GM12878 (cell line): ENCODE measurements at regions not wholly inside any gene's neighbourhood (a gene's known extent, or its start where the extent isn't known, plus 50 kb on each side); places are given as distances from the start of the nearest gene placed in this dataset.

Source experiments
- ATAC-seq: fragments of 200-7000 bp; cut with Tn5 transposase; 3 replicates; pipeline ENCODE4 v1.9.1; 2020; ENCODE audit warnings: mild to moderate bottlenecking, moderate library complexity
- BruUV-seq: library from RNA; stranded (reverse); fragments of 400-500 nt; replicated peaks from 2 replicates; lab custom pipeline; 2021; lab: Mats Ljungman, UMichigan
- CTCF ChIA-PET: fragments of 300-600 bp; sonication (Branson Sonifier 250); formaldehyde crosslinking; extraction: SDS; loops from one replicate; lab custom pipeline; 2021; ENCODE audit warnings: inconsistent platforms; lab: Yijun Ruan, JAX
- POLR2A ChIA-PET: fragments of 350-600 bp; formaldehyde crosslinking; extraction: SDS; loops from one replicate; lab custom pipeline; 2021; ENCODE audit warnings: inconsistent platforms; lab: Charles Lee
- RAD21 ChIA-PET: fragments of 300-600 bp; sonication (Branson Sonifier 250); formaldehyde crosslinking; loops from one replicate; lab custom pipeline; 2023; ENCODE audit warnings: antibody characterized with exemption; ENCODE audit not compliant: unreplicated experiment; lab: Charles Lee
- SMC1A ChIA-PET: fragments of 300-600 bp; sonication (Branson Sonifier 250); formaldehyde crosslinking; loops from one replicate; lab custom pipeline; 2023; ENCODE audit not compliant: unreplicated experiment, uncharacterized antibody; lab: Charles Lee
- DNase-seq: peaks from one replicate; pipeline ENCODE4 v3.0.0-alpha.2; 2011; ENCODE audit warnings: low read depth, low spot score
- FAIRE-seq: peaks from 3 replicates; lab custom pipeline; 2011; peaks lifted over from hg19 to GRCh38; lab: Jason Lieb, UNC
- H2AFZ ChIP-seq: 2 replicates; pipeline ENCODE4 v1.6.0; 2011; ENCODE audit warnings: low read depth, low read length, control low read depth; ENCODE audit not compliant: control insufficient read depth
- H3K27ac ChIP-seq: 2 replicates; pipeline ENCODE4 v1.5.1; 2011; ENCODE audit warnings: control low read depth; ENCODE audit not compliant: control insufficient read depth, insufficient read depth
- H3K27me3 ChIP-seq, 2 experiments: replicated peaks in 1 of 2; 2 replicates each; pipeline versions ENCODE4 v1.6.0 to v1.6.1; 2011; ENCODE audit warnings: low read length in 1 of 2; ENCODE audit not compliant: control insufficient read depth in 2 of 2, insufficient read depth in 2 of 2
- H3K36me3 ChIP-seq, 2 experiments: 2 replicates each; pipeline ENCODE4 v1.5.1; 2011; ENCODE audit warnings: low read length in 1 of 2; ENCODE audit not compliant: control insufficient read depth in 2 of 2, insufficient read depth in 2 of 2
- H3K4me1 ChIP-seq: 2 replicates; pipeline ENCODE4 v1.6.1; 2011; ENCODE audit warnings: mild to moderate bottlenecking, low read length, moderate library complexity, mixed read lengths; ENCODE audit not compliant: control insufficient read depth, insufficient read depth
- H3K4me2 ChIP-seq: 2 replicates; pipeline ENCODE4 v1.6.0; 2011; ENCODE audit warnings: control low read depth; ENCODE audit not compliant: control insufficient read depth, insufficient read depth
- H3K4me3 ChIP-seq: fragments of 200-600 bp; sonication (generic); 2 replicates; pipeline ENCODE4 v1.5.1; 2016
- H3K79me2 ChIP-seq: 2 replicates; pipeline ENCODE4 v1.6.0; 2011; ENCODE audit warnings: low read length; ENCODE audit not compliant: control insufficient read depth, insufficient read depth
- H3K9ac ChIP-seq: 2 replicates; pipeline ENCODE4 v1.8.0; 2011; ENCODE audit warnings: low read length, control low read depth, mixed read lengths; ENCODE audit not compliant: control insufficient read depth, insufficient read depth
- H3K9me3 ChIP-seq: replicated peaks from 3 replicates; pipeline ENCODE4 v1.5.1; 2011; ENCODE audit warnings: mild to moderate bottlenecking, low read length; ENCODE audit not compliant: control insufficient read depth, insufficient read depth
- H4K20me1 ChIP-seq: 2 replicates; pipeline ENCODE4 v1.6.0; 2011; ENCODE audit not compliant: control insufficient read depth, insufficient read depth
- ATF3 ChIP-seq: IDR thresholded peaks from 2 replicates; pipeline ENCODE4 v1.6.1; 2011; ENCODE audit warnings: low read depth, mild to moderate bottlenecking, low read length, moderate library complexity, borderline replicate concordance; ENCODE audit errors: extremely low read depth
- CBFB ChIP-seq: IDR thresholded peaks from 2 replicates; pipeline ENCODE4 v1.6.1; 2016; ENCODE audit warnings: antibody characterized with exemption, low read depth
- CBX5 ChIP-seq: sonication (generic); IDR thresholded peaks from 2 replicates; pipeline ENCODE4 v1.6.1; 2016; ENCODE audit warnings: low read depth, moderate library complexity, mild to moderate bottlenecking, inconsistent platforms
- E4F1 ChIP-seq: fragments of 450-650 bp; IDR thresholded peaks from 2 replicates; pipeline ENCODE4 v1.6.1; 2018; ENCODE audit warnings: borderline replicate concordance, mild to moderate bottlenecking; ENCODE audit not compliant: partially characterized antibody
- GABPA ChIP-seq: IDR thresholded peaks from 2 replicates; pipeline ENCODE4 v1.6.1; 2014; ENCODE audit warnings: antibody characterized with exemption, low read depth, mild to moderate bottlenecking, inconsistent platforms
- HCFC1 ChIP-seq: fragments of 150-350 bp; IDR thresholded peaks from 2 replicates; pipeline ENCODE4 v1.6.1; 2014; ENCODE audit warnings: low read length
- IRF4 ChIP-seq: IDR thresholded peaks from 2 replicates; pipeline ENCODE4 v1.6.1; 2011; ENCODE audit warnings: low read depth, low read length
- MAX ChIP-seq: IDR thresholded peaks from 2 replicates; pipeline ENCODE4 v1.6.1; 2012; ENCODE audit warnings: low read depth, low read length, improper control_type of control experiment
- NFYA ChIP-seq: IDR thresholded peaks from 2 replicates; pipeline ENCODE4 v1.6.1; 2011; ENCODE audit warnings: low read depth, mild to moderate bottlenecking, low read length, improper control_type of control experiment, borderline replicate concordance
- RCOR1 ChIP-seq: conservative IDR thresholded peaks from 2 replicates; pipeline ENCODE4 v1.6.1; 2012; ENCODE audit warnings: low read depth, low read length, improper control_type of control experiment
- RUNX3 ChIP-seq: IDR thresholded peaks from 2 replicates; pipeline ENCODE4 v1.6.1; 2012; ENCODE audit warnings: low read length, inconsistent platforms
- SMC3 ChIP-seq: IDR thresholded peaks from 2 replicates; pipeline ENCODE4 v1.6.1; 2011; ENCODE audit warnings: low read length, improper control_type of control experiment, borderline replicate concordance
- TCF7 ChIP-seq: IDR thresholded peaks from 2 replicates; pipeline ENCODE4 v1.6.1; 2014; ENCODE audit warnings: antibody characterized with exemption, borderline replicate concordance
- YY1 ChIP-seq: IDR thresholded peaks from 2 replicates; pipeline ENCODE4 v1.6.1; 2011; ENCODE audit warnings: low read depth, mild to moderate bottlenecking, low read length
- ZNF207 ChIP-seq: fragments of 450-650 bp; IDR thresholded peaks from 2 replicates; pipeline ENCODE4 v1.6.1; 2014; ENCODE audit warnings: antibody characterized with exemption, mild to moderate bottlenecking, borderline replicate concordance
- ZNF24 ChIP-seq: fragments of 450-650 bp; IDR thresholded peaks from 2 replicates; pipeline ENCODE4 v1.6.1; 2017; ENCODE audit warnings: antibody characterized with exemption, mild to moderate bottlenecking
- ZNF274 ChIP-seq: IDR thresholded peaks from one replicate; pipeline ENCODE4 v1.8.0; 2011; ENCODE audit not compliant: insufficient read length, insufficient read depth
- ZNF622 ChIP-seq: fragments of 450-650 bp; IDR thresholded peaks from 2 replicates; pipeline ENCODE4 v1.6.1; 2017; ENCODE audit warnings: mild to moderate bottlenecking, inconsistent platforms
- WGBS: methylation state at CpG from one replicate; pipeline ENCODE4 v1.1.6; 2016; ENCODE audit warnings: low lambda C conversion rate; ENCODE audit not compliant: insufficient replicate concordance, insufficient coverage; ENCODE audit errors: missing lambda C conversion rate; 5-methylcytosine and 5-hydroxymethylcytosine counted together
- in situ Hi-C: fragments of 300-500 bp; cut with MboI; formaldehyde crosslinking; loops from 9 replicates; pipeline ENCODE4 v1.14.3; 2018; ENCODE audit warnings: mixed read lengths
- intact Hi-C: fragments of 100-400 bp; cut with micrococcal nuclease; formaldehyde crosslinking; loops from one replicate; pipeline ENCODE4 v1.14.2; 2022; ENCODE audit not compliant: unreplicated experiment
- TF ChIP-seq, protein P1 (sequence below): fragments of 450-650 bp; formaldehyde crosslinking; IDR thresholded peaks from 2 replicates; pipeline ENCODE4 v1.4.0; 2020; ENCODE audit warnings: mild to moderate bottlenecking, moderate library complexity

DNA sequence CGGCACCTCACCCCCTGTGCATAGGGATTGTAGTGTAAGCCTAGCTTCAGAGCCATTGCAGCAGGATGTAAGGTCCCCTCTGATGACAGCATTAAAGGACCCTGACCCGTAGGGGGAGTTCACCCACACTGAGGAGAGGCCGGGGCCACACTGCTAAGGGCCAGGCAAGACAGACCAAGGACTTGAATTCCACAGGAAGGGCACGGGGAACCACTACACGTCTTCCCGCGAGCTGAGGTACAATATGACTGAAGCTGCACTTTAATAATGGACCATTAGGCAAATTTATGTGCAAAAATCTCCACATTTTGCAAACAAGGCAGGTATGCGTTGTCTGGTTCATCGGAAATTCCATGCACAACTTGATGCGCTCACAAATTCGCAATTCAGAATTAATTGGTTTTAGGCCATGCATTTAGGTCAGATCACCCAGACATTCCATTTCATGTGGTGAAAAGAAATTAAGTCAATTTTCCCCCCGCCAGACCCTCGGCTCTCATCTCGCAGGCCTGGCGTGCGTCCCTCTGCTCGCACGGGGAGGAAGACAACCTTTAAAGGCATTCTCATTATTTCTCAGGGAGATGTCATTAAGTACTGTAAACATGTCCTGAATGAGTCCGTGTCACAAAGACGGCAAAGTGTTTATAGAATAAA is 111.8 kb downstream of the FOXA2 start:
- Histone ChIP-seq H3K4me3 (no peak overlapping the region), H3K27me3 (no peaks in the 10 kb centered on the region), H2AFZ (no peak overlapping the region), H3K9ac (no peak overlapping the region), H4K20me1 (no peaks in the 10 kb centered on the region), H3K79me2 (no peaks in the 10 kb centered on the region), H3K9me3 (no peaks in the 10 kb centered on the region; the same call in 2 of the 3 replicates), H3K27ac (no peak overlapping the region), H3K4me1 (no peaks in the 10 kb centered on the region), H3K4me2 (no peak overlapping the region), H3K36me3 (no peaks in the 10 kb centered on the region)
- ChIA-PET SMC1A (no interaction called here), POLR2A (no interaction called here), RAD21 (no interaction called here), CTCF (no interaction called here)
- in situ Hi-C loops (no loop called here), intact Hi-C loops (no loop called here)
- FAIRE-seq (no peak), ATAC-seq (no peak), DNase-seq (no peak)
- 73% methylated on average over 20 of the region's 20 CpGs for WGBS
- BruUV-seq = no TSS peak
- TF ChIP-seq SMC3 = no peak
- no peak for TF ChIP-seq ATF3
- no peak for TF ChIP-seq GABPA
- no peak for TF ChIP-seq ZNF207
- no peak for TF ChIP-seq MAX
- no peak for TF ChIP-seq ZNF274
- TF ChIP-seq HCFC1 = no peak
- TF ChIP-seq NFYA = no peak
- no peak for TF ChIP-seq IRF4
- TF ChIP-seq YY1 = no peak
- no peak for TF ChIP-seq E4F1
- TF ChIP-seq RUNX3 = no peak
- TF ChIP-seq ZNF622 = no peak
- TF ChIP-seq ZNF24 = no peak
- TF ChIP-seq TCF7 = no peak
- no peak for TF ChIP-seq RCOR1
- TF ChIP-seq, protein P1, sequence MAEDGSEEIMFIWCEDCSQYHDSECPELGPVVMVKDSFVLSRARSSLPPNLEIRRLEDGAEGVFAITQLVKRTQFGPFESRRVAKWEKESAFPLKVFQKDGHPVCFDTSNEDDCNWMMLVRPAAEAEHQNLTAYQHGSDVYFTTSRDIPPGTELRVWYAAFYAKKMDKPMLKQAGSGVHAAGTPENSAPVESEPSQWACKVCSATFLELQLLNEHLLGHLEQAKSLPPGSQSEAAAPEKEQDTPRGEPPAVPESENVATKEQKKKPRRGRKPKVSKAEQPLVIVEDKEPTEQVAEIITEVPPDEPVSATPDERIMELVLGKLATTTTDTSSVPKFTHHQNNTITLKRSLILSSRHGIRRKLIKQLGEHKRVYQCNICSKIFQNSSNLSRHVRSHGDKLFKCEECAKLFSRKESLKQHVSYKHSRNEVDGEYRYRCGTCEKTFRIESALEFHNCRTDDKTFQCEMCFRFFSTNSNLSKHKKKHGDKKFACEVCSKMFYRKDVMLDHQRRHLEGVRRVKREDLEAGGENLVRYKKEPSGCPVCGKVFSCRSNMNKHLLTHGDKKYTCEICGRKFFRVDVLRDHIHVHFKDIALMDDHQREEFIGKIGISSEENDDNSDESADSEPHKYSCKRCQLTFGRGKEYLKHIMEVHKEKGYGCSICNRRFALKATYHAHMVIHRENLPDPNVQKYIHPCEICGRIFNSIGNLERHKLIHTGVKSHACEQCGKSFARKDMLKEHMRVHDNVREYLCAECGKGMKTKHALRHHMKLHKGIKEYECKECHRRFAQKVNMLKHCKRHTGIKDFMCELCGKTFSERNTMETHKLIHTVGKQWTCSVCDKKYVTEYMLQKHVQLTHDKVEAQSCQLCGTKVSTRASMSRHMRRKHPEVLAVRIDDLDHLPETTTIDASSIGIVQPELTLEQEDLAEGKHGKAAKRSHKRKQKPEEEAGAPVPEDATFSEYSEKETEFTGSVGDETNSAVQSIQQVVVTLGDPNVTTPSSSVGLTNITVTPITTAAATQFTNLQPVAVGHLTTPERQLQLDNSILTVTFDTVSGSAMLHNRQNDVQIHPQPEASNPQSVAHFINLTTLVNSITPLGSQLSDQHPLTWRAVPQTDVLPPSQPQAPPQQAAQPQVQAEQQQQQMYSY = no peak
- no peak for TF ChIP-seq CBFB
- TF ChIP-seq CBX5 = no peak
